ENCODE measurements at regions not wholly inside any gene's neighbourhood (a gene's known extent, or its start where the extent isn't known, plus 50 kb on each side); places are given as distances from the start of the nearest gene placed in this dataset.
A peak's percentile ranks its signal among the peaks of the same experiment; 100 is the strongest.
"Not testable (repeated sequence)": the region's sequence is repeated elsewhere in the genome, so short reads cannot be mapped to it uniquely, and the experiment has no call there.

DNA sequence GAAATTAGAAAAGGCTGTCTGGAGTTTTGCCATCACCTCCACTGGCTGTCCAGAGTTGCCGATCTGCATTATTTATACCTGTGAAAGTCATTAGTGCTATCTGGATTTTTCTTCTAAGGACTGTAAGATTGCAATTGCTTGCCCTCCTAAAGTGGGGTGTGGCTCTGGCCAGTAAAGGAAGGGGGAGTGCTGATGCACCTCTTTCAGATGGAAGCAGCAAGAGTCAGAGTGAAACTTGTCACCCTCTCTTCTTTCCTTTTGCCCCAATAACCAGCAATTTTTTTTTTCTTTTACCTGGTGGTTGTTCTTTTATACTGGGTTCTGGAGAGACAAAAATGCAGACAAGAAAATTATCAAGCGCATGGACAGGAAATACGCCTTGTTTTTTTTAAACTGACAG lies 527.4 kb upstream of the NRP1 start:
- no peak for DNase-seq (ENCODE audit: low read depth in 2 of 2)

GRCh38 chr10:33861016-33861704 lies 526.7 kb upstream of the NRP1 start:
- no peak for DNase-seq (ENCODE audit: low read depth in 2 of 2)

DNA sequence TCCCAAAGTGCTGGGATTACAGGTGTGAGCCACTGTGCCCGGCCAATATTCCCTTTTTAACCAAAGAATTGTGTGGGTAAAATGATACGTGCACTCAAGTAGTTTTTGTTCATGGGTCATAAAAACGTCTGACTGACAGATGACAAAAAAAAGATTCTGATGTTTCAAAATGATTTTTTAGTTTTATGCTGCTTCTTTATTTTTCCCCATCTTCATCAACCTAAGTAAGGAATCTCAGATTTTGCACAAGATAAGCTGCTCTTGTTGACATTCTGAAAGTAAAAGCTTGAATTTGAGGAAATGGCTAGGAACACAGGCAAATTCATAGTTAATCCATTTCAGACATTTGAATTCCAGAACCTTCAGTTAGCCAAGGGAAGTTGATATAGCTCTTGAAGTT lies 526.1 kb upstream of the NRP1 start:
- DNase-seq (ENCODE audit: low read depth in 2 of 2): no peak

- no peak for DNase-seq (ENCODE audit: low read depth in 2 of 2)
Measured at GRCh38 chr10:33859319-33860022, 525.0 kb upstream of the NRP1 start.

DNA sequence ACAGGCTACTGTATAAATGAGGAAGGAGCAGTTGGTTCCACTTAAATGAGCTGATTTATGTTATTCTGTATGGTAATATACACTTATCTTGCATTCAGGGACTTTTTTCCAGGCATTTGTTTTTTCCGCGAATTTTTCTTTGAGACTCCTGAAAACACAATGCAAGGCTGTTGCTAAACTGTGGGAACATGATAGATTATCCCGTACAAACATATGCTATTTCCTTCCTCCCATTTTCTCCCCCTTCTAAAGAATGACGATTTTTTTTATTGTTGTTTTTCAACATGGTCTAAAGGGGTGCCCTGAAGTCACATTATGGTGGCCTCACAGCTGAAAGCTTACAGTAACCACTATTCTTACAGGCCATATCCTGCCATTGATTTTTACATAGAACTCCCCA lies 523.9 kb upstream of the NRP1 start:
- DNase-seq (ENCODE audit: low read depth in 2 of 2): peak in 1 of 2 donors; percentile 60

DNA sequence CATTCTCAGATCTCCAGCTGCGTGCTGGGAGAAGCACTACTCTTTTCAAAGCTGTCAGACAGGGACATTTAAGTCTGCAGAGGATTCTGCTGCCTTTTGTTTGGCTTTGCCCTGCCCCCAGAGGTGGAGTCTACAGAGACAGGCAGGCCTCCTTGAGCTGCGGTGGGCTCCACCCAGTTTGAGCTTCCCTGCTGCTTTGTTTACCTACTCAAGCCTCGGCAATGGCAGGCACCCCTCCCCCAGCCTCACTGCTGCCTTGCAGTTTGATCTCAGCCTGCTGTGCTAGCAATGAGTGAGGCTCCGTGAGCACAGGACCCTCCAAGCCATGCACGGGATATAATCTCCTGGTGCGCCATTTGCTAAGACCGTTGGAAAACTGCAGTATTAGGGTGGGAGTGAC lies 518.8 kb upstream of the NRP1 start:
- not testable (repeated sequence) for DNase-seq (ENCODE audit: low read depth in 2 of 2)

- no peak for DNase-seq (ENCODE audit: low read depth in 2 of 2)
Measured at GRCh38 chr10:33843379-33843778, 508.9 kb upstream of the NRP1 start.

DNA sequence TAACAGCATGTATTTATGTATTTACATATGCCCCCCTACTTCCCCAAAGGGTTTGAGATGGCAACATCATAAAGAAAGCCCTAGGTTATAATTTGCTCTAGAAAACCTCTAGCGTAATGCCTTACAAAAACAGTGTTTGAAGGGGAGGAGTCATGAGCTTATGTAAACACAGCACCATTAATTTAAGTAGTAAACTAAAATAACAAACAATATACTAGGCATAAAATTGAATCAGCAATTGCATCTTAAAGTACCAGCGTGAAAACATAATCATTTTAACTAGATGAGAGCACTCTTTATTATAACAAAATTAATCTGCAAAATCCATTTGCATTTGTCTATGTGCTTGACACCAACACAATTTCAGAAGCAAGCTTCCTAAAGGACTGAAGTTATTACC lies 507.2 kb upstream of the NRP1 start:
- no peak for DNase-seq (ENCODE audit: low read depth in 2 of 2)

- no peak for DNase-seq (ENCODE audit: low read depth in 2 of 2)
Measured at GRCh38 chr10:33838731-33839130, 504.3 kb upstream of the NRP1 start.

DNA sequence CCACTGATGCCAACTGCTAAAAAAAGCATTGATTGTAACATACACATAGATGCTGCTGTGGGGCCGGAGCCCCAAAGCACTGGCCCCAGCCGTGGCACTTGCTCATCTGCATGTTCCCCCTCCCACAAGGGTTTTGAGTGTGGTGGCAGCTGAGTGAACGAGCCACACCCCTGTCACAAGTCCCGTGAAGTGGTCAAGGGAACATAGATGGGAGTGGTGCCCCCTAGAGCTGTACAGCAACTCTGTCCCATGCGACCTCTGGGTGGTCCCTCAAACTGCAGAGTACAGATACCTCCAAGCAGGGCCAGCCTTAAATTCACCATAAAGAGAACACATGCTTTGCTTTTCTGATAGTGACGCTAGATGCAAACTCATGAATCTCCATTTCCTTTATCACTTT lies 503.3 kb upstream of the NRP1 start:
- no peak for DNase-seq (ENCODE audit: low read depth in 2 of 2)

- DNase-seq (ENCODE audit: low read depth in 2 of 2): no peak
Measured at GRCh38 chr10:33835556-33835955, 501.1 kb upstream of the NRP1 start.

DNA sequence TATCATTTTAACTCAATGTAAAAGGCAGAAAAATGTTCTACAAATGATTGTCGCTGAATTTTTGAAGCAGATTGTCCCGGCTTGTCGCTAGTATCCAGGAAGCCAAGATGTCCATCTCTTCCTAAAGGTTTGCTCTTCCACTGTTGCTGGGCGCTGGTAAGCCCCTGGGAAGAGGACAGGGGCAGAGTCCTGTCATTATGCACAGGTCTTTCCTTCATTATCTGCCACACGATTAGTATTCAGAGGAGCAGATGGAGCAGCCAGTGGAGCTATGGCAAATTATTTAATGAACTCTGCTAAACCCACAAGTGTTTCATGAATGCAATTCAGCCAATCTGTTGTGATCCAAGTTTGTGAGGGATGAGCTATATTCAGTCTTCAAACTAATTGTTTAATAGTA lies 499.1 kb upstream of the NRP1 start:
- DNase-seq (ENCODE audit: low read depth in 2 of 2): no peak

DNA sequence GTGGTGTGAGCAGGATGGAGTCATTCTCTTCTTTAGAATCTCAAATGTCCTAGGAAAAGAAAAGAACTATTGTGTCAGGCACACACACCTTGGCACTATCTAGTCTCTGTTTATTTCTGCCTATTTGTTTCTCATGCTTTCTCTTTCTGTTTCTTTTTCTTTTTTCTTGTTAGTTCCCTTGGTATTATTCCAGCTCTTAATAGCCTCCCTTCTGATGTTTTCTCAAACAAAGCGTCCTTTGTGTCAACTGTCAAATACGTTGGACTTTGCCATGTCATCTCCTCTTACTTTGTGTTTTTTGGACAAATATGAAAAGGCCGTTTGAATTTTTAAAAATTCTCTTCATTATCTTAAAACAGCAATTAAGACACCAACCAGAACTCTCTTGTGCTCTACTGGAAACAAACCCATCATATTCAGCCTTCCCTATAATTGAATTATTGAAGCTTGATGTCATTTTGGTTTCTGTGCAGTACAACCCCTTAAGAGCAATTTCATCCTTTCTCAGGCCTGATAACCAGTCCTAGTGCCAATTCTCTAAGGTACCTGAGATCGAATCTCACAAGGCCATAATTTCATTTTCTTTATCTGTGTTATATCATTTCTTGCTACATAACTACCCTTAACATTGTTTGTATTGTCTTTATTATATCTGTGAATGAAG lies 497.8 kb upstream of the NRP1 start:
- DNase-seq (ENCODE audit: low read depth in 2 of 2): no peak

DNA sequence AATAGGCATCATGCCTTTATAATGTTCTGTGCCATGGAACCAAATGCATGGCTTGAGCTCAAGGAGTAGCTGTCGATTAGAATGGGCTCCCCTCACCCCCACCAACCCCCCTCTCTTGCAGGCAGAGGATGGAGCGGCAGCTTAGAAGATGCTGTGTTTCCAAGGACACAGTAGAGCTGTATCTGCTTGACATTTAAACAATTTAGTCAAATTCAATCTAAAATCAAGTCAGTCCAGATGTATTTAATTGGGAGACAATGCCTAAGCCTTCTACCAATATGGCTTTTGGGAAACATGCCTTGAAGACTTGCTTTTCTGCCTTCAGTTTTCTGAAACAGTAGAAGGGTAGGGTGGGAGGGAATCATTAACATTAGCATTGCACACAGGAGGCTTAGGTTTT lies 497.1 kb upstream of the NRP1 start:
- no peak for DNase-seq (ENCODE audit: low read depth in 2 of 2)

- DNase-seq (ENCODE audit: low read depth in 2 of 2): not testable (repeated sequence)
Measured at GRCh38 chr10:33829899-33830298, 495.4 kb upstream of the NRP1 start.

GRCh38 chr10:33828592-33828991 lies 494.1 kb upstream of the NRP1 start:
- DNase-seq (ENCODE audit: low read depth in 2 of 2): no peak

DNA sequence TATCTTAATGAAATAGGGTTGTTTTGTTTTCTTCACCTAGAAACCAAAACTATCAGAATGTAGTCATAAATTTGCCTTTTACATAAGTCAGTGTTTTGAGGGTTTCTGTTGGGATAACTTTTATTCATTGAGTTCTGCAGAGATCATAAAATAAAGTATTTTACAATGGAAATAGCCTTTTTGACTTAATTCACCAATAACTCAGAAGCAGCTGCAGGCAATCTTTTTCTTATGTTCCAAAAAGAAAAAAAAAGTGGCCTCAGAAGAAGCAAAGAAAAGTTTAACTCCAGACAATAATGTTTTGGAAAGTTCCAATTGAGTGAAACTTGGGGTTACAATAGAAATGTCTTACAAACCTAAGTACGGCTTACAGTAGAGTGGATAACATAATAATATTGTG lies 491.7 kb upstream of the NRP1 start:
- no peak for DNase-seq (ENCODE audit: low read depth in 2 of 2)

GRCh38 chr10:33822774-33823173 lies 488.3 kb upstream of the NRP1 start:
- no peak for DNase-seq (ENCODE audit: low read depth in 2 of 2)

DNA sequence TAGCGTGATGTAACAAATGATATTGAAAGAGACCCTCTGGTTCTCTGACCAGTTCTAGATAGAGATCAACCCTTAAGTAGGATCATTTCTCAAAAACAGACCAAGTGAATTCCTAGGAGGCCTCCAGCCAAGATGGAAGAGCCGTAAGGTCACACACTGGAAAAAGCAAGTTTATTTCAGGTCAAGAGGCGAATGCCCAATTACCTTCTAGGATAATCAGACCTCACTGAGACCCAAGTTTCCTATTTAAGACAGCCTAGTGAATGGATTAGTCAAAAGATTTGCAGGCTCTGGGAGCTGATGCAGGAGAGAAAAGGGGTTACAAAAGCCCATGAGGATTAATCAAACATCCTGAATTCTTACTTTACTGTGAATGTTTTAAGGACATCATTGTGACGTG lies 486.1 kb upstream of the NRP1 start:
- no peak for DNase-seq (ENCODE audit: low read depth in 2 of 2)

DNA sequence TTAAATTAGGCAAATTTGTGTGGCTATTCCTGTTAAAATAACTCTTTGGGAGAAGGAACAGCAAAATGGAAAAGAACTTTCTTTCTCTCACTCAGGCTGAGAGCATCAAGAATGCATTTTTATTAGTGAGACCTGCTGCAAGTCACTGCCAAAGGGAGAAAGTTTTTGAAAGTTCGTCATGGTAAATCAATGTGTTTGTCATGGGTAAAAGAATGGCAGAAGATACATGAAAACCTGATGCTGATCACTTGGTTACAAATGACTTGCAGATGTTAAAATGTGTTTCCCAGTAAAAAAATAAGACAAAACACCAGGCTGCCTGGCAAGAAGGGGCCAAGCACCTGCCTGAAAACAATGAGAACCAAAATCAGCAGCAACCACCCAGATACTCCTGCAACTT lies 484.7 kb upstream of the NRP1 start:
- DNase-seq (ENCODE audit: low read depth in 2 of 2): no peak

- DNase-seq (ENCODE audit: low read depth in 2 of 2): no peak
Measured at GRCh38 chr10:33818343-33818742, 483.9 kb upstream of the NRP1 start.

GRCh38 chr10:33817605-33818004 lies 483.1 kb upstream of the NRP1 start:
- DNase-seq (ENCODE audit: low read depth in 2 of 2): no peak

DNA sequence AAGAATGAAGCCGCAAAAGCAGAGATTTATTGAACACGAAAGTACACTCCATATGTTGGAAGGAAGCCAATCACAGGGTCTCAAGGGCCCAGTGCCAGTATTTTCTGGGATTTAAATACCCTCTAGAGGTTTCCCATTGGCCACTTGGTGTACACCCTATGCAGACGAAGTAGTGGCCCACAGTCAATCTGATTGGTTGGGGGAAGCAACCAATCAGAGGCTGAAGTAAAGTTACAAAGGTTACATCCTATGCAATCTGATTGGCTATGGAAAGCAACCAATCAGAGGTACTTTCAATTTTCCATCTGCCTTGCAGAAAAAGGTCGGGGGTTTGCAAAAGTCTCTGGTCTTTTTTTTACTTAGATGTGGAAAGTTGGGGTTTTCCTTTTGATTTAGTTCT lies 481.3 kb upstream of the NRP1 start:
- DNase-seq (ENCODE audit: low read depth in 2 of 2): no peak
